Kidney (tissue), 13 donors: ENCODE measurements at regions not wholly inside any gene's neighbourhood (a gene's known extent, or its start where the extent isn't known, plus 50 kb on each side); places are given as distances from the start of the nearest gene placed in this dataset.

Source experiments
- DNase-seq, 5 donors: peaks; one replicate each; pipeline ENCODE4 v3.0.0-alpha.2; 2013 to 2020
- FAIRE-seq: peaks from 2 replicates; lab custom pipeline; 2012; peaks lifted over from hg19 to GRCh38; lab: Jason Lieb, UNC
- H3K27ac ChIP-seq, 2 donors: one replicate each; pipeline ENCODE4 v1.7.0; 2013; ENCODE audit warnings: low read depth in 2 of 2, low read length in 2 of 2, inconsistent platforms in 1 of 2
- H3K27me3 ChIP-seq: one replicate; pipeline ENCODE4 v1.7.1; 2013; ENCODE audit warnings: low read length, inconsistent platforms; ENCODE audit not compliant: control insufficient read depth, insufficient read depth
- H3K36me3 ChIP-seq, 3 donors: one replicate each; pipeline versions ENCODE4 v1.7.0 to v1.7.1; 2013; ENCODE audit warnings: low read length in 3 of 3, control low read depth in 1 of 3, inconsistent platforms in 1 of 3; ENCODE audit not compliant: insufficient read depth in 3 of 3, control insufficient read depth in 2 of 3
- H3K4me1 ChIP-seq, 3 donors: one replicate each; pipeline versions ENCODE4 v1.7.0 to v1.7.1; 2013; ENCODE audit warnings: low read length in 3 of 3, inconsistent platforms in 1 of 3, low read depth in 1 of 3; ENCODE audit not compliant: control insufficient read depth in 2 of 3, insufficient read depth in 2 of 3
- H3K4me3 ChIP-seq, 3 donors: one replicate each; pipeline versions ENCODE4 v1.7.0 to v1.8.1; 2013; ENCODE audit warnings: low read length in 3 of 3, control low read depth in 1 of 3, inconsistent platforms in 1 of 3
- H3K9ac ChIP-seq, 3 donors: one replicate each; pipeline versions ENCODE4 v1.7.0 to v1.7.1; 2013; ENCODE audit warnings: low read length in 3 of 3, control low read depth in 1 of 3, inconsistent platforms in 1 of 3
- H3K9me3 ChIP-seq, 3 donors: one replicate each; pipeline versions ENCODE4 v1.7.0 to v1.7.1; 2013; ENCODE audit warnings: low read length in 3 of 3, control low read depth in 1 of 3, inconsistent platforms in 1 of 3; ENCODE audit not compliant: control insufficient read depth in 2 of 3, insufficient read depth in 1 of 3
- intact Hi-C: fragments of 100-400 bp; cut with DNase I; formaldehyde crosslinking; loops from one replicate; pipeline ENCODE4 v1.11.1; 2022
- TF ChIP-seq, protein P1 (sequence below): IDR thresholded peaks from 3 replicates; pipeline ENCODE4 v1.5.1; 2012; ENCODE audit warnings: mild to moderate bottlenecking, moderate library complexity, borderline replicate concordance; ENCODE audit not compliant: insufficient read depth; ENCODE audit errors: extremely low read depth
- donor health status: control.
- donor health status: control.
- donor health status: control.
- donor health status: control.
- donor health status: control.
- donor health status: DM: yes; HTN: yes; CAD: no.
- donor health status: Normal renal cell carcinoma (clear cell type).

DNA sequence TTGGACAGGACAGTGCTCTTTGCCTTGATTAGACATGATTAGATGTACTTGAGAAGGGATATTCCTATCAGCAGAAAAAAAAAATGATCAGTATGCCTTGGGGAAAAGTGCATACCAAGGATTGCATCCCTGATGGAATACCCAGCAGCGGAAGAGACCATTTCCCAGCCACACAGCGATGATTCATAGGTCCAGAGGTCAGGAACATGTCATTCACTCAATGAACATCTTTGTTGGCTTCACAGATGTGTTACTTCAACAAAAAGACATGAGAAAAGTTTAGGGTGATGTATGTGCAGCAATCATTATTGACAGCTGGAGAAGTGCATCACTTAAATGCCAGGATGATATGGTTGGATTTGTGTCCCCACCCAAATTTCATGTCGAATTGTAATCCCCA lies 293.5 kb downstream of the ZNF674 start:
- Histone ChIP-seq H3K9me3 (no peaks in the 10 kb centered on the region), H3K27ac (no peak overlapping the region), H3K27me3 (no peaks in the 10 kb centered on the region), H3K9ac (no peak overlapping the region), H3K4me1 (no peaks in the 10 kb centered on the region), H3K4me3 (no peak overlapping the region), H3K36me3 (no peaks in the 10 kb centered on the region)
- intact Hi-C loops: no loop called here
- no peak for FAIRE-seq
- DNase-seq: no peak
- TF ChIP-seq, protein P1, sequence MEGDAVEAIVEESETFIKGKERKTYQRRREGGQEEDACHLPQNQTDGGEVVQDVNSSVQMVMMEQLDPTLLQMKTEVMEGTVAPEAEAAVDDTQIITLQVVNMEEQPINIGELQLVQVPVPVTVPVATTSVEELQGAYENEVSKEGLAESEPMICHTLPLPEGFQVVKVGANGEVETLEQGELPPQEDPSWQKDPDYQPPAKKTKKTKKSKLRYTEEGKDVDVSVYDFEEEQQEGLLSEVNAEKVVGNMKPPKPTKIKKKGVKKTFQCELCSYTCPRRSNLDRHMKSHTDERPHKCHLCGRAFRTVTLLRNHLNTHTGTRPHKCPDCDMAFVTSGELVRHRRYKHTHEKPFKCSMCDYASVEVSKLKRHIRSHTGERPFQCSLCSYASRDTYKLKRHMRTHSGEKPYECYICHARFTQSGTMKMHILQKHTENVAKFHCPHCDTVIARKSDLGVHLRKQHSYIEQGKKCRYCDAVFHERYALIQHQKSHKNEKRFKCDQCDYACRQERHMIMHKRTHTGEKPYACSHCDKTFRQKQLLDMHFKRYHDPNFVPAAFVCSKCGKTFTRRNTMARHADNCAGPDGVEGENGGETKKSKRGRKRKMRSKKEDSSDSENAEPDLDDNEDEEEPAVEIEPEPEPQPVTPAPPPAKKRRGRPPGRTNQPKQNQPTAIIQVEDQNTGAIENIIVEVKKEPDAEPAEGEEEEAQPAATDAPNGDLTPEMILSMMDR: no peak

DNA sequence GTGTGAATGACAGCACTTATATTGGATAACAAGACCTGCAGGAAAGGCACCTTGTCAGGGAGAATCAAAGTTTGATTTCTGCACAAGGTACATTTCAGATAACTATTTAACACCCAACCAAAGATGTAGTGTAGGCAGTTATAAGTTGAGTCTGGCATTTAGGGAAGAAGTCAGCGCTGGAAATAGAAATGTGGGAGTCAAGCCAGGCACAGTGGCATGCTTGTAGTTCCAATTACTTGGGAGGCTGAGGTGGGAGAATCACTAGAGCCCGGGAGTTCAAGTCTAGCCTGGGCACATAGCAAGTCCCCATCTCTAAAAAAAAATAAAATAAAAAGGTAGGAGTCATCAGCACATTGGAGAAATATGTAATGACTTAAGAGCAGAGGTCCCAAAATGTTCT lies 295.1 kb downstream of the ZNF674 start:
- Histone ChIP-seq H3K4me1 (no peaks in the 10 kb centered on the region), H3K36me3 (no peaks in the 10 kb centered on the region), H3K9me3 (no peaks in the 10 kb centered on the region), H3K4me3 (no peak overlapping the region), H3K9ac (no peak overlapping the region), H3K27me3 (no peaks in the 10 kb centered on the region), H3K27ac (no peak overlapping the region)
- TF ChIP-seq, protein P1: no peak
- intact Hi-C loops: no loop called here
- DNase-seq (no peak), FAIRE-seq (no peak)

DNA sequence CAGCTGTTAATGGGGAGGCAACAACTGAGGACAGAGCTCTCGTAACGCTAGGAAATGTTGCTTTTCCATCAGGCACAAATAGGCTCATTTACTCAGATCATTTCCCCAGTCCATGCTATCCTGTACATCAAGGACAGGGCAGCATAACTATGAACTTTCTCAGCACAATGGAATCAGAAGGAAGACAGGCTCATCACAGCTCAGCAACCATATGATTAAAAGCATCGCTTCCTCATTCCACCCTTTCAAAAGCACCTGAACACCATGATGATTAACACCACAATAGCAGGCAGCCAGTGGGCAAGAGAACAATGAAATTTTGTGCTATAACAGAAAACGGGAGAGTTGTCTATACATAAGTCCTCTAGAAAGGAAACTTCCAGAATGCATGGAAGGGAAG lies 297.8 kb downstream of the ZNF674 start:
- Histone ChIP-seq H3K9me3 (no peaks in the 10 kb centered on the region), H3K27me3 (no peaks in the 10 kb centered on the region), H3K27ac (no peak overlapping the region), H3K36me3 (no peaks in the 10 kb centered on the region), H3K4me1 (no peaks in the 10 kb centered on the region), H3K4me3 (no peak overlapping the region), H3K9ac (no peak overlapping the region)
- intact Hi-C loops: no loop called here
- FAIRE-seq (no peak), DNase-seq (no peak)
- TF ChIP-seq, protein P1: no peak

DNA sequence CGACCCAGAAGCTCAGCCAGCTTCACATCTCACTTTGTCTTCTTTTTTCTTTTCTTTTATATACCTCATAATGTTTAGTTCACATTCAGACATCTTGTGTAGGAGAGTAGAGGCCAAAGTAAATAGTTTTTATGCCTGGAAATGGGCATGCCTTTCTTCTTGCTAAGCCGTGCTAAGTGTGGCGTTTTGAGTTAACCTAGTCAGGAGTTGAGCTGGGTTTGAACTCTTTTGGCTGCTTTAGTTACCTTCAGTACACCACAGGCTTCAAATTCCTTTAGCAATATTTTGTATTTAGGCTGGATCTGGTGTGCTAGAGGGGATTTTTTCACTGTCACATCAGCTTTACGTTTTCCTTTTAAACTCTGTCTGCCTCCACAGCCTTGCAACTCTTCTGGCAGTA lies 300.8 kb downstream of the ZNF674 start:
- no peak for FAIRE-seq
- no peaks in the 10 kb centered on the region for H3K9me3 ChIP-seq
- no peaks in the 10 kb centered on the region for H3K36me3 ChIP-seq
- no peak overlapping the region for H3K4me3 ChIP-seq
- no peak overlapping the region for H3K9ac ChIP-seq
- no peaks in the 10 kb centered on the region for H3K27me3 ChIP-seq
- intact Hi-C loops: no loop called here
- TF ChIP-seq, protein P1: no peak
- no peak overlapping the region for H3K27ac ChIP-seq
- DNase-seq: no peak
- H3K4me1 ChIP-seq: no peaks in the 10 kb centered on the region
